ENCODE measurements at regions not wholly inside any gene's neighbourhood (a gene's known extent, or its start where the extent isn't known, plus 50 kb on each side); places are given as distances from the start of the nearest gene placed in this dataset.
A peak's percentile ranks its signal among the peaks of the same experiment; 100 is the strongest.
"Not testable (repeated sequence)": the region's sequence is repeated elsewhere in the genome, so short reads cannot be mapped to it uniquely, and the experiment has no call there.

- H3K4me3 Mint-ChIP-seq, result no peak overlapping the region
- no peak overlapping the region for H3K27ac Mint-ChIP-seq
- no peaks in the 10 kb centered on the region for H3K9me3 Mint-ChIP-seq
- H3K27me3 Mint-ChIP-seq (ENCODE audit: insufficient read depth), result no peaks in the 10 kb centered on the region
- peaks cover 4% of the 10 kb centered on the region for H3K36me3 Mint-ChIP-seq (ENCODE audit: low read depth)
- TF ChIP-seq CTCF (IDR thresholded peaks at IDR 0.05), result no peak
- peaks cover 47% of the 10 kb centered on the region for H3K4me1 Mint-ChIP-seq (ENCODE audit: low read depth)
- no peak for DNase-seq
These were observed 75.1 kb downstream of the HAUS1 start for GRCh38 chr18:46179306-46179705.

DNA sequence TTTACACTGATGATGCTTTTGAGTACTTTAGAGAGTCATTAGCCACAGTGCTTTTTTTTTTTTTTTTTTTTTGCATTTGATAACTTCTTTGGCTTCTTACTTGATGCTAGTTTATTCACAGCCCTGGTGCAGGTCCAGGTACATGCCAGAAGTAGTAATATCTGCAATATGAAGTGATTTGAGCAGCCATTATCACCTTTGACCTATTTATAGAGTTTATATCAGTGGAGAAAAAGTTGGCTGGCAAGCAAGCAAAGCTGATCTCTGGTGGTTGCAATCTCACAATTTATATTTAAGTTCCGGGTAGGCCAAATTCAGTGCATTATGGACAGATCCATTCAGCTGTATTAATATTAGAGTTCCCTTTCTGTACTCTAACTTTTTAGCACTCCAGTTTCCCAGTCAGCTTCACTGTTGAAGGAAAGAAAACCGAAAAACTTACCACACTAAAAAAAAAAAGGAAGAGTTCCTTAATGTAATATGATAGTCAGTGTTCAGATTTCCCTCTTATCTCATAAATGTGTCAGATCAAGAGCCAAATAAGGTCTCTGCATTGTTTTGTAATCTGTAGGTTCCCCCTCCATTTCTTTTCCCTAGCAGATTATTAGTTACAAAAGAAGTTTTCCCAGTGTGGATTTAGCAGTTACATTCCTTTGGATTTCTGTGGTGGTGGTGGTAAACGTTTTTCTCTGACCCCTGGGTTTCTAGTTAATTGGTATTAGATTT, 78.6 kb downstream of the HAUS1 start:
- Mint-ChIP-seq H3K36me3 (ENCODE audit: low read depth) (peaks cover 3% of the 10 kb centered on the region), H3K4me1 (ENCODE audit: low read depth) (peaks cover 41% of the 10 kb centered on the region), H3K4me3 (peak overlapping the region; percentile 31; the same call in 1 of the 2 replicates), H3K27ac (peak overlapping the region; percentile 43), H3K9me3 (no peaks in the 10 kb centered on the region), H3K27me3 (ENCODE audit: insufficient read depth) (no peaks in the 10 kb centered on the region)
- DNase-seq, result no peak
- no peak for TF ChIP-seq CTCF (IDR thresholded peaks at IDR 0.05)

DNA sequence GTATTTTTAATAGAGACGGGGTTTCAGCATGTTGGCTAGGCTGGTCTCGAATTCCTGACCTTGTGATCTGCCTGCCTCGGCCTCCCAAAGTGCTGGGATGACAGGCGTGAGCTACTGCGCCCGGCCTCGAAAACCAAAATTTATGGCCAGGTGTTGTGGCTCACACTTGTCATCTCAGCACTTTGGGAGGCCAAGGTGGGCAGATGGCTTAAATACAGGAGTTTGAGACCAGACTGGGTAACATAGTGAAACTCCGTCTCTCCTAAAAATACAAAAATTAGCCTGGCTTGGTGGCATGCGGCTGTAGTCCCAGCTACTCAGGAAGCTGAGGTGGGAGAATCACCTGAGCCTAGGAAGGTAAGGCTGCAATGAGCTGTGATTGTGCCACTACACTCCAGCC, 80.1 kb downstream of the HAUS1 start:
- DNase-seq; H3K4me3 Mint-ChIP-seq; H3K27ac Mint-ChIP-seq; H3K36me3 Mint-ChIP-seq (ENCODE audit: low read depth); H3K9me3 Mint-ChIP-seq; H3K27me3 Mint-ChIP-seq (ENCODE audit: insufficient read depth): not testable (repeated sequence)
- H3K4me1 Mint-ChIP-seq (ENCODE audit: low read depth), result peaks cover 37% of the 10 kb centered on the region

- no peak overlapping the region; the same call in 1 of the 2 replicates for H3K27ac Mint-ChIP-seq
- TF ChIP-seq CTCF (IDR thresholded peaks at IDR 0.05), result no peak
- no peak overlapping the region for H3K4me3 Mint-ChIP-seq
- no peak for DNase-seq
- no peaks in the 10 kb centered on the region for H3K27me3 Mint-ChIP-seq (ENCODE audit: insufficient read depth)
- H3K36me3 Mint-ChIP-seq (ENCODE audit: low read depth), result no peaks in the 10 kb centered on the region
- H3K9me3 Mint-ChIP-seq, result no peaks in the 10 kb centered on the region
- peaks cover 37% of the 10 kb centered on the region for H3K4me1 Mint-ChIP-seq (ENCODE audit: low read depth)
These were observed 80.5 kb downstream of the HAUS1 start for GRCh38 chr18:46184727-46185126.

- TF ChIP-seq CTCF (IDR thresholded peaks at IDR 0.05), result no peak
- no peak for DNase-seq
- Mint-ChIP-seq H3K36me3 (ENCODE audit: low read depth) (peaks cover 8% of the 10 kb centered on the region), H3K27me3 (ENCODE audit: insufficient read depth) (no peaks in the 10 kb centered on the region; the same call in 1 of the 2 replicates), H3K4me3 (no peak overlapping the region), H3K27ac (no peak overlapping the region), H3K9me3 (no peaks in the 10 kb centered on the region), H3K4me1 (ENCODE audit: low read depth) (peaks cover 19% of the 10 kb centered on the region)
These were observed 86.5 kb downstream of the HAUS1 start for GRCh38 chr18:46190667-46191066.

- peaks cover 36% of the 10 kb centered on the region for H3K4me1 Mint-ChIP-seq (ENCODE audit: low read depth)
- H3K4me3 Mint-ChIP-seq, result no peak overlapping the region
- no peak for DNase-seq
- no peaks in the 10 kb centered on the region for H3K9me3 Mint-ChIP-seq
- peaks cover 19% of the 10 kb centered on the region for H3K36me3 Mint-ChIP-seq (ENCODE audit: low read depth)
- H3K27me3 Mint-ChIP-seq (ENCODE audit: insufficient read depth), result no peaks in the 10 kb centered on the region; the same call in 1 of the 2 replicates
- no peak overlapping the region for H3K27ac Mint-ChIP-seq
- no peak for TF ChIP-seq CTCF (IDR thresholded peaks at IDR 0.05)
These were observed 92.5 kb downstream of the HAUS1 start for GRCh38 chr18:46196627-46197243.
